ENCODE measurements at regions not wholly inside any gene's neighbourhood (a gene's known extent, or its start where the extent isn't known, plus 50 kb on each side); places are given as distances from the start of the nearest gene placed in this dataset.

DNA sequence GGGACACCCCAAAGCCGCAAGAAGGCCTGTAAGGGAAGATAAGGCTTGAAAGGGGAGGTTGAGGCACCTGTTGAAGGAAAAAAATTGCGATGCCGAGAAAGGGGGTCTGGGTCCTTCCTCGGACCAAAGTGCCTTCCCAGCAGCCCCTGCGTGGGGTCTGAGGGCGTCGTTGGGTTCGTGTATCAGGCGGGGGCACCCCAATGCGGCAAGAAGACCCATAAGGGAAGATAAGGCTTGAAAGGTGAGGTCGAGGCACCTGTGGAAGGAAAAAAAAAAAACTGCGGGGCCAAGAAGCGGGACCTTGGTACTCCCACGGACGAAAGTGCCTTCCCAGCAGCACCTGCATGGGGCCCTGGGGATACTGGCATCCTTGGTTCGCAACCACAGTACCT lies 277.5 kb downstream of the ALG10 start:
- H3K9me3 ChIP-seq (ENCODE audit: low read length), result no peaks in the 10 kb centered on the region
- no peak overlapping the region for H3K27ac ChIP-seq (ENCODE audit: extremely low read length, insufficient read depth, low read length)
- 18% methylated on average over 16 of the region's 16 CpGs for WGBS (ENCODE audit: low lambda C conversion rate)
- ChIA-PET CTCF (ENCODE audit: low intra/inter-chr PET ratio, low total read pairs) (no interaction called here), POLR2A (no interaction called here)
- H3K79me2 ChIP-seq (ENCODE audit: insufficient read depth, low read length), result no peaks in the 10 kb centered on the region
- no peaks in the 10 kb centered on the region for H3K36me3 ChIP-seq (replicated peaks in 1 of 2; ENCODE audit: control insufficient read depth in 1 of 2, insufficient read depth in 2 of 2, low read length in 2 of 2)
- no peak overlapping the region for H3K9ac ChIP-seq (ENCODE audit: insufficient read depth, low read depth, low read length)
- intact Hi-C loops (cut with micrococcal nuclease; ENCODE audit: unreplicated experiment) (no loop called here), in situ Hi-C loops (cut with HindIII; ENCODE audit: extremely low pct_ligation_motif_present, low pct_unique_long_range_greater_than_20kb) (no loop called here)
- no peak for DNase-seq (ENCODE audit: low spot score)
- TF ChIP-seq PHF20 (CRISPR knock-in tag; IDR thresholded peaks at IDR 0.05), result no peak
- no peak for TF ChIP-seq CEBPZ (IDR thresholded peaks at IDR 0.05; ENCODE audit: low read length)
- no peak for TF ChIP-seq ASH2L (IDR thresholded peaks at IDR 0.05; ENCODE audit: insufficient read length, low read depth, low read length)
- TF ChIP-seq ZFYVE20 (CRISPR knock-in tag; IDR thresholded peaks at IDR 0.05; ENCODE audit: borderline replicate concordance, low read depth), result no peak
- no peak for TF ChIP-seq ZMYM4 (CRISPR knock-in tag; IDR thresholded peaks at IDR 0.05)
- TF ChIP-seq PRMT3 (CRISPR knock-in tag; IDR thresholded peaks at IDR 0.05; ENCODE audit: borderline replicate concordance, low read depth), result no peak
- no peak for TF ChIP-seq CENPX (CRISPR knock-in tag; IDR thresholded peaks at IDR 0.05)
- no peak for TF ChIP-seq PTBP1 (IDR thresholded peaks at IDR 0.05; ENCODE audit: low read depth, low read length, poor library complexity, severe bottlenecking)
- TF ChIP-seq ZNF512 (CRISPR knock-in tag; IDR thresholded peaks at IDR 0.05), result no peak
- no peak for TF ChIP-seq JUN (CRISPR knock-in tag; IDR thresholded peaks at IDR 0.05)
- no peak for TF ChIP-seq TBX3 (IDR thresholded peaks at IDR 0.05; ENCODE audit: borderline replicate concordance)
- TF ChIP-seq ZNF326 (CRISPR knock-in tag; IDR thresholded peaks at IDR 0.05; ENCODE audit: borderline replicate concordance), result no peak
- no peak for TF ChIP-seq ATF7-NPFF (CRISPR knock-in tag; IDR thresholded peaks at IDR 0.05; ENCODE audit: low read depth)
- no peak for TF ChIP-seq SP1 (IDR thresholded peaks at IDR 0.05)
- no peak for TF ChIP-seq SP1 (CRISPR knock-in tag; IDR thresholded peaks at IDR 0.05)
- no peak for TF ChIP-seq TOE1 (CRISPR knock-in tag; IDR thresholded peaks at IDR 0.05)
- peaks cover 8 to 46% of the 10 kb centered on the region in 2 experiments; a peak in 3 of 5 replicates for H3K27me3 ChIP-seq (ENCODE audit: control insufficient read depth in 1 of 2, insufficient read depth in 2 of 2, low read length in 2 of 2)
- BruUV-seq (replicated peaks), result no TSS peak
- no peaks in the 10 kb centered on the region for H3K4me1 ChIP-seq (ENCODE audit: insufficient read depth, low read length)
- H3K4me3 ChIP-seq (replicated peaks in 1 of 3; ENCODE audit: insufficient read depth in 1 of 3, low read depth in 2 of 3, low read length in 3 of 3), result no peak overlapping the region
- H3K4me2 ChIP-seq (ENCODE audit: low read depth, low read length), result no peak overlapping the region
- H4K20me1 ChIP-seq (ENCODE audit: insufficient read depth, low read length), result no peaks in the 10 kb centered on the region
- no peak for ATAC-seq
- no peak overlapping the region for H2AFZ ChIP-seq (ENCODE audit: low read length)
- no peak for FAIRE-seq

Data from HepG2 (cell line).